Caco-2 (cell line): ENCODE measurements at regions not wholly inside any gene's neighbourhood (a gene's known extent, or its start where the extent isn't known, plus 50 kb on each side); places are given as distances from the start of the nearest gene placed in this dataset.

Source experiments
- BruUV-seq: library from RNA; stranded (reverse); fragments of 400-500 nt; replicated peaks from 2 replicates; lab custom pipeline; 2021; lab: Mats Ljungman, UMichigan
- CTCF ChIA-PET: fragments of 300-600 bp; sonication (Branson Sonifier 250); formaldehyde crosslinking; loops from one replicate; lab custom pipeline; 2022; ENCODE audit warnings: antibody characterized with exemption; lab: Charles Lee
- POLR2A ChIA-PET: fragments of 300-600 bp; sonication (Branson Sonifier 250); formaldehyde crosslinking; loops from one replicate; lab custom pipeline; 2022; ENCODE audit warnings: antibody characterized with exemption; lab: Charles Lee
- DNase-seq, 2 experiments: peaks; one replicate each; pipeline versions ENCODE4 v3.0.0 to v3.0.0-alpha.2; 2020 to 2022
- H3K27me3 ChIP-seq: replicated peaks from 2 replicates; pipeline ENCODE4 v1.6.0; 2011; ENCODE audit warnings: low read length; ENCODE audit not compliant: control insufficient read depth, insufficient read depth
- H3K36me3 ChIP-seq: 2 replicates; pipeline ENCODE4 v1.5.1; 2011; ENCODE audit warnings: low read length; ENCODE audit not compliant: control insufficient read depth, insufficient read depth
- H3K4me1 ChIP-seq: fragments of 250-450 bp; sonication (Bioruptor Pico); 2 replicates; pipeline ENCODE4 v1.5.1; 2020; ENCODE audit warnings: mild to moderate bottlenecking
- H3K4me3 ChIP-seq: 2 replicates; pipeline ENCODE4 v1.5.1; 2011; ENCODE audit warnings: low read depth, mild to moderate bottlenecking, control low read depth, low read length
- H3K9me3 ChIP-seq: fragments of 250-450 bp; sonication (Bioruptor Pico); 2 replicates; pipeline ENCODE4 v1.5.1; 2020; ENCODE audit warnings: mild to moderate bottlenecking, moderate library complexity
- H3K27ac Mint-ChIP-seq: one replicate; pipeline ENCODE4 v1.8.0; 2022; ENCODE audit warnings: mixed read lengths; ENCODE audit not compliant: unreplicated experiment
- H3K27me3 Mint-ChIP-seq: one replicate; pipeline ENCODE4 v1.8.0; 2022; ENCODE audit warnings: mixed read lengths; ENCODE audit not compliant: insufficient read depth, unreplicated experiment
- H3K36me3 Mint-ChIP-seq: one replicate; pipeline ENCODE4 v1.8.0; 2022; ENCODE audit warnings: mild to moderate bottlenecking, mixed read lengths; ENCODE audit not compliant: insufficient read depth, unreplicated experiment
- H3K4me1 Mint-ChIP-seq: one replicate; pipeline ENCODE4 v1.8.0; 2022; ENCODE audit warnings: low read depth, mixed read lengths; ENCODE audit not compliant: unreplicated experiment
- H3K4me3 Mint-ChIP-seq: one replicate; pipeline ENCODE4 v1.8.0; 2022; ENCODE audit warnings: mild to moderate bottlenecking, moderate library complexity, mixed read lengths; ENCODE audit not compliant: unreplicated experiment
- H3K9me3 Mint-ChIP-seq: one replicate; pipeline ENCODE4 v1.8.0; 2022; ENCODE audit warnings: mixed read lengths; ENCODE audit not compliant: unreplicated experiment
- CTCF ChIP-seq, 2 experiments: fragments of 200-600 bp in 1 of 2; IDR thresholded peaks; 1 replicate in 1 of 2; 2 replicates in 1 of 2; pipeline versions ENCODE4 v1.5.1 to v1.8.0; 2011 to 2022; ENCODE audit warnings: antibody characterized with exemption in 1 of 2, control low read depth in 1 of 2, inconsistent platforms in 1 of 2, low read depth in 1 of 2, low read length in 1 of 2, mild to moderate bottlenecking in 1 of 2, moderate library complexity in 1 of 2; ENCODE audit not compliant: insufficient read depth in 1 of 2, severe bottlenecking in 1 of 2, unreplicated experiment in 1 of 2
- intact Hi-C: fragments of 100-400 bp; cut with micrococcal nuclease; formaldehyde crosslinking; loops from one replicate; pipeline ENCODE4 v1.10.0; 2022; ENCODE audit not compliant: unreplicated experiment

- H3K27ac Mint-ChIP-seq: no peak overlapping the region
- CTCF ChIA-PET: no interaction called here
- Histone ChIP-seq H3K36me3 (no peaks in the 10 kb centered on the region), H3K9me3 (no peaks in the 10 kb centered on the region), H3K27me3 (no peaks in the 10 kb centered on the region), H3K4me3 (no peak overlapping the region), H3K4me1 (no peaks in the 10 kb centered on the region)
- H3K4me1 Mint-ChIP-seq: no peaks in the 10 kb centered on the region
- DNase-seq: no peak
- peaks cover 10% of the 10 kb centered on the region for H3K9me3 Mint-ChIP-seq
- POLR2A ChIA-PET: no interaction called here
- no peaks in the 10 kb centered on the region for H3K36me3 Mint-ChIP-seq
- H3K4me3 Mint-ChIP-seq: no peak overlapping the region
- H3K27me3 Mint-ChIP-seq: no peaks in the 10 kb centered on the region
- no TSS peak for BruUV-seq
- intact Hi-C loops: no loop called here
- TF ChIP-seq CTCF (IDR thresholded peaks at IDR 0.05; ENCODE audit: insufficient read depth in 1 of 2, low read depth in 1 of 2, low read length in 1 of 2, severe bottlenecking in 1 of 2, unreplicated experiment in 1 of 2): no peak
Measured at GRCh38 chr3:6726811-6727210, 134.1 kb upstream of the GRM7 start.

GRCh38 chr3:6732807-6733206 is 128.1 kb upstream of the GRM7 start:
- no peaks in the 10 kb centered on the region for H3K27me3 Mint-ChIP-seq
- no peaks in the 10 kb centered on the region for H3K9me3 Mint-ChIP-seq
- no peak for TF ChIP-seq CTCF (IDR thresholded peaks at IDR 0.05; ENCODE audit: insufficient read depth in 1 of 2, low read depth in 1 of 2, low read length in 1 of 2, severe bottlenecking in 1 of 2, unreplicated experiment in 1 of 2)
- no peaks in the 10 kb centered on the region for H3K4me1 Mint-ChIP-seq
- intact Hi-C loops: no loop called here
- DNase-seq: no peak
- no TSS peak for BruUV-seq
- POLR2A ChIA-PET: no interaction called here
- Histone ChIP-seq H3K4me1 (no peaks in the 10 kb centered on the region), H3K36me3 (no peaks in the 10 kb centered on the region), H3K27me3 (no peaks in the 10 kb centered on the region), H3K4me3 (no peak overlapping the region), H3K9me3 (no peaks in the 10 kb centered on the region)
- H3K27ac Mint-ChIP-seq: no peak overlapping the region
- CTCF ChIA-PET: no interaction called here
- no peak overlapping the region for H3K4me3 Mint-ChIP-seq
- H3K36me3 Mint-ChIP-seq: no peaks in the 10 kb centered on the region

- H3K27ac Mint-ChIP-seq: no peak overlapping the region
- H3K27me3 ChIP-seq: no peaks in the 10 kb centered on the region
- no peaks in the 10 kb centered on the region for H3K27me3 Mint-ChIP-seq
- no peaks in the 10 kb centered on the region for H3K4me1 Mint-ChIP-seq
- H3K4me1 ChIP-seq: no peaks in the 10 kb centered on the region
- TF ChIP-seq CTCF (IDR thresholded peaks at IDR 0.05; ENCODE audit: insufficient read depth in 1 of 2, low read depth in 1 of 2, low read length in 1 of 2, severe bottlenecking in 1 of 2, unreplicated experiment in 1 of 2): no peak
- intact Hi-C loops: no loop called here
- no peaks in the 10 kb centered on the region for H3K9me3 ChIP-seq
- no peaks in the 10 kb centered on the region for H3K36me3 ChIP-seq
- ChIA-PET CTCF (no interaction called here), POLR2A (no interaction called here)
- DNase-seq: no peak
- H3K4me3 Mint-ChIP-seq: no peak overlapping the region
- H3K9me3 Mint-ChIP-seq: no peaks in the 10 kb centered on the region
- BruUV-seq: no TSS peak
- H3K4me3 ChIP-seq: no peak overlapping the region
- no peaks in the 10 kb centered on the region for H3K36me3 Mint-ChIP-seq
Measured at GRCh38 chr3:6733699-6734394, 127.1 kb upstream of the GRM7 start.
